Cerebellar nuclear complex (tissue), 1 donor: ENCODE measurements at regions not wholly inside any gene's neighbourhood (a gene's known extent, or its start where the extent isn't known, plus 50 kb on each side); places are given as distances from the start of the nearest gene placed in this dataset.

Experiments used
- DNase-seq, 2 experiments: peaks; one replicate each; lab custom pipeline; 2025; lab: John Stamatoyannopoulos, UW

DNA sequence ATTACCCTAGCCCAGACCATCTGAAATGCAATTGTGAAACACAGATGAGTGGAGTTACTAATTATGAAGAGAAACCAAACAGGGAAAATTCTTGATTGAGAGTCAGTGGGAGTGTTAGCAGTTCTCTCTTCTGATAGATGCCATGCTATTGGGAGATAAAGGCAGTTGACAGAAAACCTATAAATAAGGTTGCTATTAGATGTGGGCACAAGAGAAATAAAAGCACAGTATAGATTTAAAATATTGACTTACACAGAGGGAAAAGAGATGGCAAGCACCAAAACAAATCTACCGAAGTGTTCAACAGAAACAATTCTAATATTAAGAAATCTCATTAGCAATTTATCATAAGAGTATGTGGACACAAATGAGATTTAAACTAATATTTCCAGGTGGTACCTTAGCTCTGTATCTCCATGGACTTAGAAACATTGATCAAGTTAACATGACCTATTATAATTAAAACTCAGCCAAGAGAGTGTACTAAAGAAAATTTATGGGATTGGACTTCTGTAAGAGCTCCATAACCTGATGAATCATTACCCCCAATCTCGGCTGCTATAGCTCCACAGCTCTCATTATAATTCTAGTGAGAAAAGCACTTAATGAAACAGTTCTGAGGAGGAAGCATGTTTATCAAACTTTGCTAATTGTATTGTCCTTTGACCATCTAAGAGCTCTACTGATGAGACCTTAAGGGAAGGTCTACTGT lies 665.0 kb upstream of the RIOK2 start:
- DNase-seq, result no peak

DNA sequence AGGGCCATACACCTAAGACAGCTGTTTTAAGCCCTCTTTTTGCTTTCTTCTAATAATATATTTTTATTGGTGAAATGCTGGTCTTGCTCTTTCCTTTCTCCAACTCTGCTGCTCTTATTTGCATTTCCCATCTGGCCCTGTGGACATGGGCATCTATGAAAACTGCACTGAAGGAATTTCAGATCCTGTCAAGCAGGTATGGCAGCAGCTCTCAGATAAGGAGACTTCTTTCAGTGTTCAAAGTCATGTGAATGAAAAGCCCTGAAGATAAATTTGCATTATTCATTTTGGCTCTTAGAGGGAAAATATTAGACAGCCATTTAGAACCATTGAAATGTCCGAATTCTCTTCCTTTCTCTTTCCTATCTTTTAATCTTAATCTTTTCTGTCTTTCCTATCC lies 668.0 kb upstream of the RIOK2 start:
- DNase-seq, result no peak

DNA sequence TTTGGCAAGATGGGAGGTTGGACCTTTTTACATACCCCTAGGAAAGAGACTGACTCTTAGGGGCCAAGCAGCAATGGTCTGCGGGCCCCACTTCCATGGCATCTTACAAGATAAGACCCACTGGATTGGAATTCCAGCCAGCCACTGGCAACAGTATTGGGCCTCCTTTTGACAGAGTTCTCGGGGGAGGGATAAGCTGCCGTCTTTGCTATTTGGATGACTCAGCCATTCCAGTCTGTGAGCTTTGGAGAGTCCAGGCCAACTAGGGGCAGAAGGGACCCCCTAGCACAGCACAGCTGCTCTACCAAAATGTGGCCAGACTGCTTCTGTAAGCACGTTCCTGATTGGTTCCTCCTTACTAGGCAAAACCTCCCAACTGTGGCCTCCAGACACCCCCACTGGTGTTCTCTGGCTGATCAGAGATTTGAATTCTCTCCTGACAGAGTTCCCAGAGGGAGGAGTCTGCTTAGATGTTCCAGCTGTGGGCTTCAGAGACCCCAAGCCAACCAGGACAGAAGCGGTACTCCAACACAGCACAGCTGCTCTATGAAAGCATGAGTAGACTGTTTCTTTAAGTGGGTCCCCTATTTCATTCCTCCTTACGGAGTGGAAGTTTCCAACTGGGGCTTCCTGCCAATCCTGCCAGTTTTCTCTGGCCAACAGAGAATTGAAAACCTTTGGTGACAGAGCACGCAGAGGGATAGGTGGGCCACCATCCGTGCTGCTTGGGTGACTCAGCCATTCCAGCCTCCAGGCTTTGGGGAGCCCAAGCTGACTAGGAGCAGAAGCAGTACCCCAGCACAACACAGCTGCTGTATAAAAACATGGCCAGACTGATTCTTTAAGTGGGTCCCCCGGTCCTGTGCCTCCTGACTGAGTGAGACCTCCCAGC lies 672.1 kb upstream of the RIOK2 start:
- no peak for DNase-seq

DNA sequence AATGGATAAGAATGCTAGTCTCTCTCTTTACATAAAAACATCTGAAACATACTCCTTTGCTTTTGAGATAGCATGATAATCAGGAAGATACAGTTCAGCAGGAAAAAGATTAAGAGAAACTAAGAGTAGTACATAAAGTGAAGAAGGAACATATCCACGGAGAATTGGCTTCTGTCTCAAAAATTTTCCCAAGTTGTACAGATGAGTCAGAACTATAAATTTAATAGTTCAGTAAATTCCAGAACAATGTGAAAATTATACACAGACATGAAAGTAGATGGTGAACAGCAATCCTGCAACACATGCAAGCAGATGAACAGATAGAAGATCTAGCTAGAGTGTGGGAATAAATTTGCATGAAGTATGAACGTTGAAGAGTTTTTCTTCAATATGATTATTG lies 691.4 kb upstream of the RIOK2 start:
- DNase-seq, result no peak

DNA sequence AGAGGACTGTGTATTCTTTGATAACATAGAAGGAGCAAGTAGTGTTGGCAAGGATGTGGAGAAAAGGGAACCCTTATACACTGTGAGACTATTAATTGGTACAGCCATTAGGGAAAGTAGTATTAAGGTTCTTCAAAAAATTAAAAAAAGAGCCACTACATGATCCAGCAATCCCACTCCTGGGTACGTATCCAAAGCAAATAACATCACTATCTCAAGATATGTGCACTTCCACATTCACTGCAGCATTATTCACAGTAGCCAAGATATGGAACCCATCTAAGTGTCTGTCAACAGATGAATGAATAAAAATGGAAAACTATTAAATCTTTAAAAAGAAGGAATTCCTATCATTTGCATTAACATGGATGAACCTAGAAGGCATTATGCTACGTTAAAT lies 693.2 kb upstream of the RIOK2 start:
- no peak for DNase-seq

DNA sequence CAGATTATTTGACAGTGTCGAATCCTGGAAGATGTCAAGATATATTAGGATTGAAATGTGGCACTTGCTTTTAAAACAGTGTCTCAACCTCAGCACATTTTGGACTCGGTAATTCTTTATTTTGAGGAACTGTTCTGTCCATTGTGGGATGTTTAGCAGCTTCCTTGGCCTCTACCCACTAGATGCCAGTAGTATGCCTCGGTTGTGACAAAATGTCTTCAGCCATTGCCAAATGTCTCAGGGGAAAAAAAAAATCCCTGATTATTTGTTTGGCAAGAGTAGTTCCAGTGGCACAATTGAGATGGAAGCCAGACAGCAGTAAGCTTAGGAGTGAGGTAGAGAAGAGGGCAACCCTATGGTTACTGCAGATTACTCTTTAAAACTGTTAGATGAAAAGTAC lies 694.5 kb upstream of the RIOK2 start:
- DNase-seq, result no peak

DNA sequence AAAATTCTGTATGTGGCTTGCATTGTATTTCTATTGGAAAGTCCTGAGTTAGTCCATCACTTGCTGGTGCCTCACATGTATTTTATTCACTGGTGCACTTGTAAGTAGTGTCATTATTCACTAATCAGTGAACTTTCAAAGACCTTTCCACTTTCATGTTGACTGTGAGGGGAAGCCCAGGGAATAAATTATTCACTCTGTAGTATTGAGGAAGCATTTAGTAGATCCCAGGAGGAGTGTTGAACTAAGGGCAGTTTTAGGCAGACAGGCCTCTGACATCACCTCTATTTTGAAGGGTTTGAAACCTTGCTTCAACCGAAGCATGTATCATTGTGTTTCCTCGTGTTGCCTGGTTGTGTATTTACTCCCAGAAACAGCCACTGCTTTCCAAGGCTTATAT lies 705.4 kb upstream of the RIOK2 start:
- no peak for DNase-seq

DNA sequence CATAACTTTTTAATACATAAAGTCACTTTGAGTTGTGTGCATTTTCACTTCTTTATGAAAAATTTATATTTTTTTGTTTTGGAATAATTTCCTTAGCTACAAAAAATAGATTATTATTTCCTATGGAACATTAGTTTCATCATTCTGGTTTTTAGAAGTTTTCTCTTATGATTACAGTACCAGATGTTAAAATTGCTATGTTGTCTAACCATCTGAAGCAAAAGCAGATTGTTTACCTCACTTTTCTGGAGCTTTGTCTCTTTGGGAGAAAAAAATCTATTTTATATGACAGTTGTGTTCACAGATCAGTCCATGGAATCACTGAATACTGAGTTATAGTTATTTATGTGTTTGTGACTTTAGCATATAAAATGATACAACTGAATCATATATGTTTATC lies 708.9 kb upstream of the RIOK2 start:
- DNase-seq, result no peak

DNA sequence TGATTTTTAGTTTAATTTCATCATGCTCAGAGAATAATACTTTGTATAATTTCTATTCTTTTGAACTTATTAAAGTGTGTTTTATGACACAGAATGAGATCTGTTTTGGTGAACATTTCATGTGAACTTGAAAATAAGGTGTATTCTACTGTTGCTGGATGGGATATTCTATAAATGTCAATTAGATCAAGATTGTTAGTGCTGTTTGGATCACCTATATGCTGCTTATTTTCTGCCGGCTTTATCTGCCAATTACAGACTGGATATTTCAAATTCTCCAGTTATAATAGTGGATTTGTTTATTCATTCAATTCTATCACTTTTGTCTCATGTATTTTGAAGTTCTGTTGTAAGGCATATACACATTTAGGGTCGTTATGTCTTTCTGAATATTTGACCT lies 720.7 kb upstream of the RIOK2 start:
- no peak for DNase-seq

DNA sequence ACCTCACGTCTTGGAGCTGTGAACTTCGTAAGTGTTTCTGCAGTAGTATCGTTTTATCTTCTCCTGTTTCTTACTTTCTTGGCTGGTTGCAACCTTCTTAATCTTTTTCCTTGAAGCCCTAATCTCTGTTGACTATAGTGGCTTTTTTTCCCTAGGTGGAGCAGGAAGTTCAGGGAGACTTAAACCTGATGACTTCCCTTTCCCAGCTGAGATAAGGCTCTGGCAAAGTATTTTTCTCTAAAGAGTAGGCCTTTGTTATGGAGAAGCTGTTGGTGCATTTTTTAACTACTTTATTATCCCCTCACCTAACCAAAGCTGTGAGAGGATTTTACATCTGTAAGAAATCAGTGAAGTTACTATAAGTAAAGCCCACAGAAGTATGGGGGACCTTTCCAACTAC lies 723.1 kb upstream of the RIOK2 start:
- no peak for DNase-seq

DNA sequence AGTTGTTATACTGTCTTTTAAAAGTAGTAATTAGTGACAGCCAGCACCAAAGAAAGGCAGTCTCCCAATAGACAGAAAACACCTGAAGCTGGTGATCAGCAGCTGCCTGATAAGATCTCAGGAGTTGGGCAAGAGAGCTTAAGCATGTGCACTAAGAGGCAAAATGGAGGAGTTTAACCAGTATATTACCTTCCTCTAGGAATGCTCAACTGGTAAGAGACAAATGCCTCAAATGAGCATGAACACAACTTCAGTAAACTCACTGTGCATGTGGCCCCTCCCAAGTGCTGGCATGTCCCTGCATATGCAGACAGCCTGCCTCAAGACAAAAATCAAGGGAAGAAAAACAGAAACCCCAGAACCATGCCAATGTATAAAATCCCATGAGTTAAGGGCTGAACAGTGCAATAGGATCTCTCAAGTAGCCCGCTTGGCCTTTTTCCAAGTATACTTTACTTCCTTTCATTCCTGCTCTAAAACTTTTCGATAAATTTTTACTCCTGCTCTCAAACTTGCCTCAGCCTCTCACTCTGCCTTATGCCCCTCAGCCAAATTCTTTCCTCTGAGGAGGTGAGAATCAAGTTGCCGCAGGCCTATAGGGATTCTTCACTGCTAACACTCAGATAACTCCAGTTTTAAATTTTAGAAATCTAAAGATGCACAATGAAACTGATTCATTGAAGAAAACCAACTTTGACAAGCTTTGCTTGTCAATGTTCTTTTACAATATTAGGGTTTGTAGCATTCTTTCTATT lies 724.8 kb upstream of the RIOK2 start:
- DNase-seq, result no peak

DNA sequence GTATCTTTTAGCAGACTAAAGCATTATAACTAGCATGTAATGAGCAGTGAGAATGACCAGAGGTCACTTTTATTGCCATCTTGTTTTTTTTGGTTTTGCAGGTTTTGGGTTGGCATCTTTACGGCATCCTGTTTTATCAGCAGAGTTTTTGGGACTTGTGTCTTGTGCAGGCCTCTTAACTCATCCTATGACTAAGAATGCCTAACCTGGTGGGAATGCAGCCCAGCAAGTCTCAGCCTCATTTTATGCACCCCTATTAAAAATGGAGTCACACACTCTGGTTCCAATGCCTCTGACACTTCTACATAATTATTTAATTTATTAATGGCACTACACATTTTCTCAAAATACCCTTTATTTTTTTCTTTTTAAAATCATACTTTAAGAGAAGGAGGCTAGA lies 726.5 kb upstream of the RIOK2 start:
- DNase-seq, result no peak

DNA sequence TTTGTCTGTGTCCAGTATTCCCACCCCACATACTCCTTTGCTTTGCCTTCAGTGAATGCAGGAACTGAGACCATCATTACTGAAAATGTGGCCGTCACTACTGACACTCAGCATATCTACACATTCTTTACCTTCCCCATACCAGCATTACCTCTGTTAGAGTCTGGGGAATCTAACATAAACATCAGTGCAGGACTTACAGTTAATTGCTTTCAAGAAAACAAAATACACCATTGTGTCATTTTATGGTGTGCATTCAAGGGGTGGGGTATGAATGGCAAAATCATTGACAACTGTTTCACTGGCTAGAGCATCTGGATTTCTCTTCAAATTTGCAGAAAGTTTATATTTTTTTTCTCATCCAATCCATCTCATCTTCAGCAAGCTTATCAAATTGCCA lies 731.4 kb upstream of the RIOK2 start:
- DNase-seq, result no peak

DNA sequence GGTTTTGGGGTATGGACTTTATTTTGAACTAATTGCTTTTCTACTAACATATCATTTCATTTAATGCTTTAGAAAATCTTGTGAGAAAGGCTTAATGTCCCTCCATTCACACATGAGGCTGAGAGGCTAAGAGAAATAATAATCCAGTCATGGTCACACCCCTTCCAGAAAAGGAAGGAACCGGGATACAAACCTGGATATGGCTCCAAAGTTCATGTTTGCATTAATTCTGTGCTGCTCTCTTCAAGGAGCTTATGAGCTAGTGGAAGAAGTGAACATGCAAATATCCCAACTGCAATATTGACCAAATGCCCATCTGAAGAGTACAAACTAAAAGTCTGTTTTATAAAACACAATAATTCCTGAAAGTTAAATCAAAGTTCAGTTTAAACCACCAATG lies 732.1 kb upstream of the RIOK2 start:
- no peak for DNase-seq

DNA sequence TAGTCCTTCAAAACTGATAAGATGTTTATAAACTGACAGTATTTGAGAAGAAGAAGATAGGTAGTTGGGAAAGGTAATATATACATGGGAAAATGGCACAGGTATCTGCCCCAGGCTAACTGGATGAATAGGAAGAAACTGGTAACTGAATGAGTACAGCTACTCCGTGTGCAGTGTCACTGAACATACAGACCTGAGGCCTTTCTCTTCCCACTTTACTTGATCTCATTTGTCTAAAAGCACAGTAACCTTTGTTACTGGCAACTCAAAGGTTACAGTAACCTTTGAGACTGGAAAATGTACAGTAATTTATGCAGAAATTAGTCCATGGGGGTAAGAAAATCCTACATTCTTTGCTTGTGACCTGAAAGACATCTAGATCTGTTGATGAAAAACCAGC lies 735.0 kb upstream of the RIOK2 start:
- DNase-seq, result no peak

DNA sequence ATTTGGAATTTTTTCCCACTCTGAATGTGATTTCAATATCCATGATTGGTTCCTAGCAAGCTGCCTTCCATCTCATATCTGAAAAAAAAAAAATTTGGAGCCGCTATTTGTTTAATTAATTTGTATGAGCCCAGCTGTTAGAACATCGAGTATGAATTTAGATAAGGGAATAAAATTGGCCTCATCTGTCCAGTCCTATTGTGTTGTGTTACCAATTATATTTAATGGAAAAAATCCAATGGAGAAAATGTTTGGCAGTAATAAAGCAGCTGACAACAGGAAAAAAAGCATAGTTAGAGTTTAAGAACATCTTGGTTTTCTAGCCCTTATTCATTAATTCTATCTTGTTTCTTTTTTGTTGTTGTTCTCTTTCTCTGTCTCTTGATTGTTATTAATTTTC lies 735.6 kb upstream of the RIOK2 start:
- DNase-seq, result no peak

DNA sequence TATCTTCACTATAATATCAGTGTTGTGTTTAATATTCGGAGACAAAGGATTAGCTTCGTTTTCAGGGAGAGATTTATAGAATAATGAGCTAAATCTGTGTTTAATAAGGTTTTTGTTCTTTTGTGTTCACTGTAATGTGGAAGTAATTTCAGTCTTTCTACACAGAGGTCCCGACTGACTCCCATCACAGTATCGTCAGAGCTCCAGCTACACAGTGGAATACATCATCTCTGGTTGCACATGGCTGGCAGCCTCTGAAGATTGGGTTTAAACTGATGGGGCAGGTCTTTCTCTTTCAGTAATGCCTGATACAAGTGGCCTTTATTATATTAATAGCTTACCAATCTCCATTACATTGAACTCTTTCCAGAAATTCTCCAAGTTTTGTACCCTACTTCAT lies 736.7 kb upstream of the RIOK2 start:
- no peak for DNase-seq

DNA sequence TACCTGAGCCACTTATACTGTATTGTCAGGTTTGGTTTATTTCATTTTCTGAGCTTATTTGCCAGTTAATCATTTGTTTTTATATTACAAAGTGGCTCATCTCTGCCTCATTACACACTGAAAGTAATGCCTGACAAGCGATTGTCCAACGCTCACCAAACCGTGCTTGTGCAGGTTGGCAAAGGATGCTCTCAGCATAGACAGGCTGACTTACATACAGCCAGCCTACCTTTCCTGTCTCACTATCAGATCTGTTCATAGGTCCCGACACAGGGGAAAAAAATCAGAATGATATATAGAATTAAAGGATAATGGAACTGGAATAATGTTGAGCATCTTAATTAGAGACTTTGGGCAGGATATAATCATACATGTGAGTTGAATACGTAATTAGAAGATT lies 739.7 kb upstream of the RIOK2 start:
- no peak for DNase-seq

DNA sequence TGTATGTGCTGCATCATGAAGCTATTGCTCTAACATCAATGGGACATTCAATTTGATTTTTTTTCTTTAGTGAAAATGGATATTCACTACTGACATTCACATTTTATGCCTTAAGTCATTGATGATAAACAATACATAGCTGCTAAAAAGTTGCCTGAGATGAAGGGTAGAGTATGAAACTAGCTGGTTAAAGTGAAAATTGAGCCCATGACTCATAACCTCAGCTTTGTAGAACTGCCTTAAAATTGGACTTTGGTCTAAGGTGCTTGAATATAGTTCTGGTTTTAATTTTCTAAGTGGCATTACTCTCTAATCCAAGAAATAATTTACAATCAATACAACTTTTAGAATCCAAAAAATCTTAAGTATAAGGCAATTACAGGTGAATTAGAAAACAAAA lies 740.4 kb upstream of the RIOK2 start:
- DNase-seq, result no peak

DNA sequence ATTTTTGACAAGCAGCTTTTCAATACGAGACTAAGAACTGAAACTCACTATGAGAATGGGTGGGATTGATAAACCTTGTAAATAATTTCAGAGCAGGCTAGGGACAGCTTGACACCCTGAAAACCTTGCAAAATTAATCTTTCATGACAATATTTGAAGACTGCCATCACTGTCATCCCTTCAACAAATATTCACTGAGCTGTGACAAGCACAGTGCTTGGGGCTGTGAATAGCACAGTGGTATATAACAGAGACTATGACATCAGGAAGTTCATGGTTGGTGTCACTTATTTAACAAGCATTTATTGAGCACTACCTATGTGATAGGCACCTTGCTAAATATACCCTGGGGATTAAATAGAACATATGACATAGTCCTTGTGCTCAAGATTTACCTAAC lies 741.0 kb upstream of the RIOK2 start:
- no peak for DNase-seq

DNA sequence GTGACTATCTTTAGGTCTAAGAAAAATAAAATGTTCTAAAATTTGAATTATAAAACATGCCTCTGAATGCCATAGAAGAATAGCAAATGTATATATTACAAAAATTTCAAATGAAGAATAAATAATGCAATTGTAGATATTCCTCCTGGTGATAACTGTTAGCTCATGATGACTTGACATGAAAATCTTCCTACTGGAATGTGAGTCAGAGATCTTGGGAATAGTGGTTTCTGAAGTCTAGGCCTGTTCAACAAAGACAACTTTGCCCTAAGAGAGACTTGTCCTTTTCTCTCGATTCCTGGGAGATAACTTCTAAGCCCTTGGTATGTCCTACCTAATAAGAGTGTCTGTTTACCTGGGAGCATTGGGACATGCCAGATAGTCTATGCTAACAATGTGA lies 746.3 kb upstream of the RIOK2 start:
- DNase-seq, result no peak

DNA sequence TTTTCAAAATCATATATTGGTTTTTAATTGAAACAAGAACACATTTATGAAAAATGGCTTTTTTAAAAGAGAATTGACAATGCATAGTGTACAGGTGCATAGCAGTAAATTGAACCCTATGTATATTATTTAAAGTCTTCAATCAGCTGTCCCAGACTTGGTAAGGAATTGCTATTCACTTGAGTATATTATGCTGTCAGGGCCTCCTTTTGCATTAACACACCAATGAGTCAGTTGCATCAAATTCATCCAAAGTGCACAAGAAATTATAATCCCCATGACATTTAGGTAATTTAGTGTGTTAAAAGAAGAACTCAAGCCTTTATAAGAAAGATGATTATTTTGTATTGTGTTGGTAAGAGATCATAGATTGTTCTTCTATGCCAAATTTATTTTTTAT lies 748.8 kb upstream of the RIOK2 start:
- DNase-seq, result no peak

DNA sequence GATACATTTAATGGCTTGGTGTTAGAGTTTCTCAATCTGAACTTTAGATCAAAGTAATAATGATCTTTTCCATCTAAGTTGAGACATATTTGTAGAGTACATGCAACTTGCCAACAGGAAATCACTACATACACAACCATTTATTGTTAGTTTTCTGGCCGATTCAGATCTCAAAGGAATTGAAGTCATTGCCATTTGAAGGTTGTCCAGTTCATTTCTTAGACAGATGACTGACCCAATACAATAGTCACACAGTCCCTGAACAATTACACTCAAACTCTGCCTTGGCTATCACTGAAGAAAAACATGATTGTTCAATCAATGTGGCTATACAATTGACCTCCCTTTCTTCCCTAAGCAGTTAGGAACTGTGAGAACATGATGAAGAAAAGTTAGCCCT lies 753.2 kb upstream of the RIOK2 start:
- no peak for DNase-seq
